Glomerular endothelial cell (primary cell): ENCODE measurements at regions not wholly inside any gene's neighbourhood (a gene's known extent, or its start where the extent isn't known, plus 50 kb on each side); places are given as distances from the start of the nearest gene placed in this dataset.
"Not testable (repeated sequence)": the region's sequence is repeated elsewhere in the genome, so short reads cannot be mapped to it uniquely, and the experiment has no call there.

Experiments used
- DNase-seq: peaks from one replicate; pipeline ENCODE4 v3.0.0-alpha.2; 2011; ENCODE audit warnings: low read depth, low spot score; ENCODE audit errors: extremely low read depth

DNA sequence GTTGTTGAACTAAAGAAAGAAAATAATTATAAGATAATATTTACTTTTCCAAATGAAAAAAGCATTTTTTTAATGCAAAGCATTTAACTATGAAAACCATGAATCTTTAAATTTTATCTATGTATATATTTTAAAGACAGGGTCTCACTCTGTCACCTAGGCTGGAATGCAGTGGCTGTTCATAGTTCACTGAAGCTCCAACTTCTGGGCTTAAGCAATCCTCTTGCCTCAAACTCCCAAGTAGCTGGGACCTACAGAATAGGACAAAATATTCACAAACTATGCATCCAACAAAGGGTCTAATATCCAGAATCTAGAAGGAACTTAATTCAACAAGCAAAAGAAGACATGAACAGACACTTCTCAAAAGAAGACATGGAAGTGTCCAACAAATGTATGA lies 55.9 kb upstream of the ALB start:
- no peak for DNase-seq

DNA sequence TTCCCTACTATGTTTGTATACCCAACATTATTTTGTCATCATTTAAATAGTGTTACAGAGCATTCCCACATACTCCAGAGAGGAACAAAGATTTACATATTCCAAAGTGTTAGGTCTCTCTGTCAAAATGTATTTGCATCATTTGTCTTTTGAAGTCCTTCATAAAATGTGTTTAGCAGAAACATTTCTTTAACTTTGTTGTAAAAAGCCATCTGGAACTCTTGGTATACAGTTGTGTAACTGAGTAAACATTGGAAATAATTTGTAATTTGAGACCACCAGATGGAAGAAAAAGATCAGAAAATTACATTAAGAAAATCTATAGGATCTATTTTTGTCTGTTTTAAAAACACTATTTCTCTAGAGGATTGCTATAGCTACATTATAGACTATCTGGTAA lies 56.6 kb upstream of the ALB start:
- no peak for DNase-seq

DNA sequence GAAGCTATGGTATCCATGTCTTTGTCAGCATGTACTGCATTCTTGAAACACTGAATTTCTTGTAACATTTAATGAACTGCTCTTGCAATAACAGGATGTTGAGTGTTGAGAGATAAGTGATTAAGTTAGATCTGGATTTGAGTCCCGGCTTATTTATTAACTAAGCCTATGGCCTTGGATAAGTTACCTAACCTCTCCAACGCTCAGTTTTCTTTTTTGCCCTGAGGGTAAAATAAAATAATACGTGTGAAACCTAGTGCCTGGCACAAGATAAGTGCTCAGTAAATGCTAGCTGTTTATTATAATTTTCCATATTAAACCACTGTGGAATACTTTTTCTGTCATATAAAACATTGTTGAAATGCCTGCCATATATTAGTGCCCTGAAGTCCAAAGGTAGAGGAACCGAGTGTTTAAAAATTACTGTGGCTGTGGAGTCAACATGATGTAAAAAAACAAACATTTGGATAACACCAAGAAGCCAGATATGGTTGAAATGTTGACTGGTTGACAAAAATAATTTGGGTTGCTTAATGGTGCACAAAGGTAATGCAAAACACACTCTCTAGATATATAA lies 58.6 kb upstream of the ALB start:
- DNase-seq, result no peak

DNA sequence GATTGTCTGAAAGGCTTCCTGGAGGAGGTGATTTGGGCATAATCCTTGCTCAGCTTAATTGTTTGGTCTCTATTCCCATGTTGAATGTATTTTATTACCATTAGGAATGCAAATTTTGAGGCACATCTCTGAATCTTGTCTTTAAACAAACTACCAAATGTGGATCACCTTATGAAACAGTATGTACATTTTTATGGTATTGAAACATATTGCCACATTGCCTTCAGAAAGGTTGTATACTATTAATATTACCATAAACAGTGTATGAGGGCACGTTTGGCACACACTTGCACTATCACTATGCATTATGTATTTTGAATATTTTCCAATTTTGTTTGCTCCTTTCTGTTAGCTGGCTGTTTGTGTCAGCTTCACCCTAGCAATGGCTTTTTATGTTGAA lies 60.0 kb upstream of the ALB start:
- no peak for DNase-seq

DNA sequence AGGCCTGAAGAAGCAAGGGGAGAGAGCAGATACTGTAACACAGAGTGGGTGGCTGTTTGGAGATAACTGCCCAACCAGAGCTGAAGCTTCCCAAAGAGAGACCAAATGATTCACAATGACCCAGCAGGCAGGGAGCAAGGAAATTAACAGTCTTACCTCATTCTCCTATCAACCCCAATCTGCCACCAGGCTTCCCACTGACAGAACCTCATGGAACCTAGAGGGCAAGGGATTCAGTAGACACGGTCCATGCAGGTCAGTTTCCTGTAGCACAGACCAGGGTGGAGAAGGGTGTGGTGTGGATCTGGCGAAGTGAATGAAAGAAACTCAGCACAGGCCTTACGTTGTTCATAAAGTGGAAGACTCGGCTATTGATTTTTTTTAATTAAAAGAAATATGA lies 60.7 kb upstream of the ALB start:
- no peak for DNase-seq

DNA sequence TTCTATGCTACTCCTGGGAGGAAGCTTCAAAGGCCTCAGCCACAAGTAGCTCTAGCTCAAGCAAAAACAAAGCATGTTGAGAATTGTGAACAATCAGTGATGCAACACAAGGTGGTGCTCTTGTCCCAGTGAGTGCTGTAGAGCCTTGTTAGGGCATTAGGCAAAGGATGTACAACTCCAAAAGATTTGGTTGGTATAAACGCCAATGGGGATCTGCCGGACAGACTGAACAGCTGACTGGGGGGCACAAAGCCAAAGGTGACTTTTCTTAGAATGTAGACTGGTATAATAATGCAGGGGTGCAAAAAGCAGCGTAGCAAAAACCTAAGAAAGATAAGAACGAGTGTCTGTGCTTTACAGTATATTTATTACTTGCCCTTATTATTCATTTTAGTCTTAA lies 62.6 kb upstream of the ALB start:
- peak; percentile 9 for DNase-seq

DNA sequence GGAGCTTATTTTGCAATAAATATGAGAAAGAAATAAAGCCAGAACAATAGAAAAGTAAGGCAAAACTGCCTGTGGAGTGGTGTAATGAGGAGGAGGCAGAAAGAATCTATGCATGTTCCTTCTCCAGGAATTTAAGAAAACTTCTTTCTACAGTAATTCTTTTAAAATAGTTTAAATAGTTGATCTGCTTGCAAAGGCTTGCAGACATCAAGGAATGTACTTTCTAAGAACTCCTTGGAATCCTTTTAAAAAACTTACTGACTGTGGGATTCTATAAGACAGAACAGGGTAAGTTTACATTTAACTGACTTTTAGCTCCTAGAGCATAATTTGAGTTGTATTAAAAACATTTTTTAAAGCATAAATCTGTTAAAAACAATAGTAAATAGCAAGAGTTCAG lies 63.2 kb upstream of the ALB start:
- DNase-seq, result no peak

DNA sequence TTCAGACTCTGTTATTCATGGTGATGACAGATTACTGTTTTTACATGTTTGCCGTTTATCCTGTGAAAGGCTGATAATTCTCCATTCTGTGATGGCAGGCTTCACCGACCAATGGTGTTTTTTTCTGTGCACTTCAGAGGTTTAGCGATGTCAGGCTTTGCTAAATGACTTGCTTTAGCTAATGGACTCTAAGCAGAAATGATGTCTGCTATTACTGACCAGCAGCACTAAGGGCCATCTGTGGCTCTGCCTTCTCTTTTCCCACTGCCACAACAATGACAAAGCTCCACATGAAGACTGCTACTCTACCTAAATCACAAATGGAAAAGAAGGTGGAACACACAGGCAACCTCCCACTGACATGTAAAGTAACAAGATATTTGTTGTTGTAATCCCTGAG lies 68.4 kb upstream of the ALB start:
- DNase-seq, result no peak

DNA sequence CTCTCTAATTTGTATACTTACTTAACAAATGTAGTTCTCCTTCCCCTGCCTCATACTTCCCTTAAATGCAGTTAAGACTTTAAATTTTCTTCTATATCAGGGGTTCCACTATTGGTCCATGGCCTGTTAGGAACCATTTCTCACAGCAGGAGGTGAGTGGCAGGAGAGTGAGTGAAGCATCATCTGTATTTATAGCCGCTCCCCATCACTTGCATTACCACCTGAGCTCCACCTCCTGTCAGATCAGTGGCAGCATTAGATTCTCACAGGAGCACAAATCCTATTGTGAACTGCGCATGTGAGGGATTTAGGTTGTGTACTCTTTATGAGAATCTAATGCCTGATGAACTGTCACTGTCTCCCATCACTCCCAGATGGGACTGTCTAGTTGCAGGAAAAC lies 72.1 kb upstream of the ALB start:
- not testable (repeated sequence) for DNase-seq

DNA sequence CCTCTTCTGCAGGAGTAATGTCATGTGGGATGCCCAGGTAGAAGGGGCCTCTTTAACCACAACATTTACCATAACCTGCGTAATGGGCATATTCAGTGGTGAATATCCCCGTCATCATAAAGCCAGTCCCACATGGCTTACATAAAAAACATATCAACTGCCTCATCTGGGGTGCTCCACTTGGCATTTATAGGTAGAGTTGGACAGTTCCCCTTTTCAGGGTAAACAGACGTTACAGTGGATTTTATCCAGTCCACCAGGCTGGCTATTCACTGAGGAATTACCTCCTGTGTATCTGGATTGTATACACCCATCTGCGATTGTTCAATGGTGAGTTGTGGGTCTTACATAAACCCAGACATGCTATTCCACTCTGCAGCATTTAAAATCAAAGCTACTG lies 70.7 kb upstream of the ANKRD17 start:
- DNase-seq, result no peak

DNA sequence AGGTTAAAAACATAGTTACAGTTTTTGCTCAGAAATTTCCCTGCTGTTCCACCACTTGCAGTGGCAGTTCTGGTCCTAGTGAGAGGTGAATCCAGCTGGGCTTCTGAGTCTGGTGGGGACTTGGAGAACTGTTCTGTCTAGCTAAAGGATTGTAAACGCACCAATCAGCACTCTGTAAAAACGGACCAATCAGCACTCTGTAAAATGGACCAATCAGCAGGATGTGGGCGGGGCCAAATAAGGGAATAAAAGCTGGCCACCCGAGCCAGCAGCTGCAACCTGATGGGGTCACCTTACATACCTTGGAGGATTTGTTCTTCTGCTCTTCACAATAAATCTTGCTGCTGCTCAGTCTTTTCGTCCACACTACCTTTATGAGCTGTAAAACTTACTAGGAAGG lies 67.2 kb upstream of the ANKRD17 start:
- not testable (repeated sequence) for DNase-seq

DNA sequence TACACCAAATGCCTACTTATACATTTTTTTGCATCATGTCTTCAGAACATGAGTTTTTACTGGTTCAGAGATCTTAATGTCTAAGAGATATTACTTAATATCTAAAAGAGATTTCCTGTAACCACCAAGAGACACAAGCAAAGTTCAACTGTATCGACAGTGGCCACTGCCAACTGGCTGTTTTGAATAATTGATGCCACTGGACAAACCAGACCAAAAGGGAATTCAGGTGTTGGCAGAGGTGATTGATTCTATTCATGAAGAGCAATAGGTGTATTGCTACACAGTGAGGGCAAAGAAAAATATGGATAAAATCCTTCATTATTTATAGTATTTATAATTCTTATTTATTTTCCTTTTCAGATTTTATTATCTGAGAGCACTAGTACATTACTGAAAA lies 58.5 kb upstream of the ANKRD17 start:
- DNase-seq, result no peak

DNA sequence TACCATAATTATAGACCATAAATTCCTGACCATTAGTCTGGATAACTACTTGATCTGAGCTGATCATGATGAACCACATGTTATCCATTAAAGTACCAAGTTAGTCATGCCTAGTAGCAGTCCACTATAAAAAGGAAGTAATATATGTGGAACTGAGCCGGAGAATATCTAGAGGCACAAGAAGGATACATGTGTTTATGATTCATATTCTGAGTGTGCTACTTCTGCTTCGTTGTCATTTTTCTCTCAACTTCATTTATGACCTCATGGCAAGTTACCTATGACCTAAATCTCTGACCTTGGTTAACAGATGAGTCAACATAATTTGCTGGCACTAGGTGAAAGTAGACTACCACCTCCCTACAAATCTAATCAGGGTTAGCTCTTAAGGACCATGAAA lies 56.5 kb upstream of the ANKRD17 start:
- DNase-seq, result no peak

DNA sequence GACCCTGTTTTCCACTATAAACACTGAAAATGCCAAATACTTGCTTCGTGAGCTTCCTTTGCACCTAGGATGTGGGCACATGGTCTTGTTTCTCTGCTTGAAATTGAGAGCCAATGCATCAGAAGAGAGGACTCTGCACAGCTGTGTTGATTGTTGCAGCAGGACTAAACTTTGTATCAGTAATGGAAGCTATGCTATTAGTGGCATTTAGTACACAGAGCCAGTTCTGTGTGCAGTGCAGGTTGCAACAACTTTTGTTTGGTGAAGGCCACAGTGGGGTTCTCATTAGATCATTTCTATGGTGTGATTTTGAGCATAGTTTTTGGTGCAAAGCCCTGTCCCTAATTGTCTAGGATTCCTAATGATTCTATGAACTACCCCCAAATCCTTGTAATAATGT lies 54.4 kb upstream of the ANKRD17 start:
- no peak for DNase-seq

DNA sequence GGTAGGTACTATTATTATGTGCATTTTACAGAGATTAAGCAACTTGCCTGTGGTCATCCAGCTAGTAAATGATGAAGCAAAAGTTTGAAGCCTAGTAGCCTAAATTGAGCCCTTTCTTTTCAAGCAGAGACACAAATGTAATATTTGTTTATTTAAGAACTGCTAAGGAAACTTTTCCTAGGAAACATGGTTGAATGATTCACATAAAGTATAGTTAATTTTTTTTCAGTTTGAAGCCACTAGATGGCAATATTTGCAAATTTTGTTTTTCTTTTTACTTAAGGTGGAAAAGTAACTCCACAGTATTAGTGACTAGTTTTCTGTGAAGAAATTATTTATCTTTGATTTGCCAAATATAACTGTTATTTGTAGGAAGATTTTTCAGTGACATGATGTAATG lies 52.8 kb upstream of the ANKRD17 start:
- peak; percentile 50 for DNase-seq

DNA sequence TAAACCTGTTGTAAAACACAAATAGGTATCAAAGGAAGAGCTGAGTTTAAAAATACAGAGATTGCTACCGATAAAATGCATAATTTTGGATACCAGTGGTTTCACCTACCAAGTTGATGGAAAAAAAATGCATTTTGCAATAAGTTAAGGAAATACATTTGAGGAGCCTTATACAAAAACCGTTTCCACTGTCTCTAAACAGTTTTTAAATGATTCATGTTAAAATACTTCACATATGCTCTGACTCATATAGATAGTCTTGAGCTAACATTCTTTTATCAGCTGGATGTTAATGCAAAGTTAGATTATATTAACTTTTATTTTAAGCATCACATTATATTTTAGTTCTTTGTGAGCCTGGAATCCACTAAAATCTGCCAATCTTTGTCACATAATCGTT lies 50.6 kb upstream of the ANKRD17 start:
- DNase-seq, result no peak
